Gastroesophageal sphincter (tissue), 4 donors: ENCODE measurements at regions not wholly inside any gene's neighbourhood (a gene's known extent, or its start where the extent isn't known, plus 50 kb on each side); places are given as distances from the start of the nearest gene placed in this dataset.
"Not testable (repeated sequence)": the region's sequence is repeated elsewhere in the genome, so short reads cannot be mapped to it uniquely, and the experiment has no call there.

Source experiments
- ATAC-seq: fragments of 150-250 bp; one replicate; pipeline ENCODE4 v1.9.1; 2016; ENCODE audit warnings: mild to moderate bottlenecking, moderate library complexity
- H3K27ac ChIP-seq, 4 donors: fragments of 200-600 bp; sonication (generic) in 3 of 4; 1 replicate in 3 of 4; 2 replicates in 1 of 4; pipeline ENCODE4 v1.5.1; 2016 to 2019
- H3K27me3 ChIP-seq: fragments of 200-600 bp; sonication (generic); one replicate; pipeline ENCODE4 v1.5.1; 2019
- H3K36me3 ChIP-seq, 2 donors: fragments of 200-600 bp; sonication (generic); one replicate each; pipeline ENCODE4 v1.5.1; 2019; ENCODE audit warnings: control low read depth in 1 of 2
- H3K4me1 ChIP-seq, 3 donors: fragments of 200-600 bp; sonication (generic); 1 replicate in 2 of 3; 2 replicates in 1 of 3; pipeline ENCODE4 v1.5.1; 2016 to 2019; ENCODE audit warnings: control low read depth in 2 of 3
- H3K4me3 ChIP-seq, 2 donors: fragments of 200-600 bp; sonication (generic); one replicate each; pipeline ENCODE4 v1.5.1; 2019; ENCODE audit warnings: mild to moderate bottlenecking in 1 of 2, moderate library complexity in 1 of 2
- H3K9me3 ChIP-seq, 3 donors: fragments of 200-600 bp; sonication (generic); one replicate each; pipeline ENCODE4 v1.5.1; 2017 to 2019; ENCODE audit warnings: control low read depth in 2 of 3
- EP300 ChIP-seq: sonication (generic); formaldehyde crosslinking; IDR thresholded peaks from one replicate; pipeline ENCODE4 v1.6.1; 2017; ENCODE audit warnings: antibody characterized with exemption, mild to moderate bottlenecking
- POLR2A ChIP-seq, 2 donors: fragments of 450-650 bp; IDR thresholded peaks; one replicate each; pipeline ENCODE4 v1.6.1; 2017; ENCODE audit warnings: antibody characterized with exemption in 2 of 2, mild to moderate bottlenecking in 2 of 2, moderate library complexity in 1 of 2
- POLR2AphosphoS5 ChIP-seq: sonication (generic); formaldehyde crosslinking; IDR thresholded peaks from one replicate; pipeline ENCODE4 v1.6.1; 2017; ENCODE audit warnings: antibody characterized with exemption
- WGBS, 2 donors: methylation state at CpG; one replicate each; pipeline ENCODE4 v1.1.5; 2018; ENCODE audit warnings: low coverage in 1 of 2; 5-methylcytosine and 5-hydroxymethylcytosine counted together
- TF ChIP-seq, protein P1 (sequence below), 4 experiments: fragments of 200-600 bp in 2 of 4; fragments of 450-650 bp in 2 of 4; sonication (generic) in 1 of 4; IDR thresholded peaks; one replicate each; pipeline ENCODE4 v1.5.1; 2017 to 2019; ENCODE audit warnings: antibody characterized with exemption in 4 of 4, mild to moderate bottlenecking in 2 of 4, moderate library complexity in 2 of 4

DNA sequence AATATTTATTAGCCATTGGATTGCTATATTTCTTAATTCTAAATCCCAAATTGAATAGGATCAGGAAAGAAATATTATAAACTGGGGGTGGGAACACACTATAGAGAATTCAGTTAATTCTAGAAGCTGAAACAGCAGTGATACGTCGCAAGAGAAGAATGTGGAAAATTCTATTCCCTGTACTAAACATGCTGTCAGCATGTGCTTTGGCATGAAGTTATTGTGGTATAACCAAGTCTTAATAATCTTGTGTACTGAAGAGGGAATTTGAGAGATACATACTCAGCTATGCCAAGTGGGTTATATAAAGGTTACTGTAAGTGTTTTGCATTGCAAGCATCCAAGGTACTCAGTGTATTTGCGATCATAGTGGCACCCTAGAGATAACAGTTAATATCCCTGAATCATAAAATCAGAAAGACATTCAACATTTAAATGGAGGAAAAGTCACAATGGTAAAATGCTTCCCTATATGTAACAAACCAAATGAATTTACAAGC is 1492.9 kb upstream of the C9orf72 start:
- Histone ChIP-seq H3K4me1 (no peaks in the 10 kb centered on the region), H3K4me3 (no peak overlapping the region), H3K36me3 (no peaks in the 10 kb centered on the region), H3K27ac (no peak overlapping the region), H3K27me3 (no peaks in the 10 kb centered on the region), H3K9me3 (no peaks in the 10 kb centered on the region)
- no peak for ATAC-seq
- TF ChIP-seq EP300 (no peak), POLR2AphosphoS5 (no peak), POLR2A (IDR thresholded peaks at IDR 0.05) (no peak)
- TF ChIP-seq, protein P1, sequence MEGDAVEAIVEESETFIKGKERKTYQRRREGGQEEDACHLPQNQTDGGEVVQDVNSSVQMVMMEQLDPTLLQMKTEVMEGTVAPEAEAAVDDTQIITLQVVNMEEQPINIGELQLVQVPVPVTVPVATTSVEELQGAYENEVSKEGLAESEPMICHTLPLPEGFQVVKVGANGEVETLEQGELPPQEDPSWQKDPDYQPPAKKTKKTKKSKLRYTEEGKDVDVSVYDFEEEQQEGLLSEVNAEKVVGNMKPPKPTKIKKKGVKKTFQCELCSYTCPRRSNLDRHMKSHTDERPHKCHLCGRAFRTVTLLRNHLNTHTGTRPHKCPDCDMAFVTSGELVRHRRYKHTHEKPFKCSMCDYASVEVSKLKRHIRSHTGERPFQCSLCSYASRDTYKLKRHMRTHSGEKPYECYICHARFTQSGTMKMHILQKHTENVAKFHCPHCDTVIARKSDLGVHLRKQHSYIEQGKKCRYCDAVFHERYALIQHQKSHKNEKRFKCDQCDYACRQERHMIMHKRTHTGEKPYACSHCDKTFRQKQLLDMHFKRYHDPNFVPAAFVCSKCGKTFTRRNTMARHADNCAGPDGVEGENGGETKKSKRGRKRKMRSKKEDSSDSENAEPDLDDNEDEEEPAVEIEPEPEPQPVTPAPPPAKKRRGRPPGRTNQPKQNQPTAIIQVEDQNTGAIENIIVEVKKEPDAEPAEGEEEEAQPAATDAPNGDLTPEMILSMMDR (IDR thresholded peaks at IDR 0.05): no peak
- 68 to 77% methylated on average over 3 of the region's 3 CpGs for WGBS, 2 donors

DNA sequence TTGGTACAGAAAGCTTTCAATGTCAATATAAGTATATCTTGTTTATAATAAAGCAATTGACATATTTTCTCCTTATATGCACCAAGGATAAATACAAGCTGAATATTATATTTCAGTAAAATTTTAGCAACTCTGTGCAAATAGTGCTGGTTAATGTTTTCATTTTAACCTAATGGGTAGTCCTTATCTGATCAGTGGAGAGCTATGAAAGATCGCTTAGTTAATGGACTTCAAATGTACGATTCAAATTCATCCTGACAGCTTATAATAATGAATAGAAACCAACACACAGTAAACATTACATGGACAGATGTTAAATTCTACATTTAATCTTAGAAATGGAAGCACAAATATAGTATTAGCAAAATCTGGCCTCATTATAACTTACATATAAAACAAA is 1495.2 kb upstream of the C9orf72 start:
- no peaks in the 10 kb centered on the region for H3K36me3 ChIP-seq
- no peak overlapping the region for H3K4me3 ChIP-seq
- ATAC-seq: no peak
- H3K9me3 ChIP-seq: no peaks in the 10 kb centered on the region
- H3K27me3 ChIP-seq: no peaks in the 10 kb centered on the region
- 57 to 79% methylated on average over 2 of the region's 2 CpGs for WGBS, 2 donors
- TF ChIP-seq EP300 (no peak), POLR2AphosphoS5 (no peak), POLR2A (IDR thresholded peaks at IDR 0.05) (no peak)
- TF ChIP-seq, protein P1 (IDR thresholded peaks at IDR 0.05): no peak
- H3K4me1 ChIP-seq: no peaks in the 10 kb centered on the region
- H3K27ac ChIP-seq: no peak overlapping the region

DNA sequence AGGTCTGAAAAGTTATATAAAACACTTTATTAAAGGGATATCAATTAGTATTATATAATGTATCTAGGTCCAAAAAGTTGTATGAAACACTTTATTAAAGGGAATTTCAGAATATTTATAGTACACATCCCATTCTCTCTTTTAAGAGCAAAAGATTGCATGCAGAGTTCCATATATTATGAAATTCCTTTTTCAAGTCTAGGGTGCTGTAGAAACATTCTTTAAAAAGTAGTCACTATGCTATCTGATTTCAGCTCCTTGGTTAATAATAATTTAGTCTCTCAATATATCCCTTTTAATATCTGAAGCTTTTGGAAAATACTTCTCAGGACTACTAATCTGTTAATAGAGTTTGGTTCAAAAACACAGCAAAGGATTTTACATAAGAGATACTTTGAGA is 1496.1 kb upstream of the C9orf72 start:
- H3K36me3 ChIP-seq: no peaks in the 10 kb centered on the region
- no peaks in the 10 kb centered on the region for H3K4me1 ChIP-seq
- no peak overlapping the region for H3K27ac ChIP-seq
- no peaks in the 10 kb centered on the region for H3K9me3 ChIP-seq
- no peaks in the 10 kb centered on the region for H3K27me3 ChIP-seq
- TF ChIP-seq, protein P1 (IDR thresholded peaks at IDR 0.05): no peak
- TF ChIP-seq POLR2AphosphoS5 (no peak), EP300 (no peak)
- no peak for ATAC-seq
- no peak overlapping the region for H3K4me3 ChIP-seq

DNA sequence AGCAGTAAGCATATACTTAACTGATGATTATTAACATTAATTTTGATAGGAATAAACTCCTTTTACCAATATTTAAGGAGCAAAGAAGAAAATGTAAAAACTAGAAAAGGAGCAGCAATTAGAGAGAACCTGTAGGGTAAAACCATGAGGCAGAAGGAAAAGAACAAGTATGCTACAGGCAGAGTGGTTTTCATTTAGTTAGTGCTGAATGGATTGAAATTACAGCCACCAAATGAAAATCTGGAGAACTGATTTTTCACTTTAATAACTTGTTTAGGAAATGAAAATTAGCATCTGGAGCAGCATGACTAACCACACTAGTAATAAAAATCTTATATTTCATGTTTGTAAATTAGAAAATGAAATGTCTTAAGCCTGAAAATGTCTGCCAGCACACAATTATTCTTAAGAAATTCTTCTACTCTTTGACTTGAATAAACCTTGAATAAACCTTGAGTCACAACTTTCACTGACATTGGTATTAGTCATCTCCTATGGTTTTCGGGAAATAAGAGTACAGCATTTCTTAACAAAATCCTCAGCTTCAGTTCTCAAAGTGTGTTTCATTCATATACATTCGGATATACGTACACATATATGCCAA is 1504.9 kb upstream of the C9orf72 start:
- no peaks in the 10 kb centered on the region for H3K4me1 ChIP-seq
- H3K27ac ChIP-seq: no peak overlapping the region
- no peak overlapping the region for H3K4me3 ChIP-seq
- H3K27me3 ChIP-seq: no peaks in the 10 kb centered on the region
- H3K9me3 ChIP-seq: no peaks in the 10 kb centered on the region
- ATAC-seq: no peak
- 29 to 39% methylated on average over 3 of the region's 3 CpGs for WGBS, 2 donors
- no peaks in the 10 kb centered on the region for H3K36me3 ChIP-seq
- TF ChIP-seq, protein P1 (IDR thresholded peaks at IDR 0.05): no peak
- TF ChIP-seq EP300 (no peak), POLR2A (IDR thresholded peaks at IDR 0.05) (no peak), POLR2AphosphoS5 (no peak)

DNA sequence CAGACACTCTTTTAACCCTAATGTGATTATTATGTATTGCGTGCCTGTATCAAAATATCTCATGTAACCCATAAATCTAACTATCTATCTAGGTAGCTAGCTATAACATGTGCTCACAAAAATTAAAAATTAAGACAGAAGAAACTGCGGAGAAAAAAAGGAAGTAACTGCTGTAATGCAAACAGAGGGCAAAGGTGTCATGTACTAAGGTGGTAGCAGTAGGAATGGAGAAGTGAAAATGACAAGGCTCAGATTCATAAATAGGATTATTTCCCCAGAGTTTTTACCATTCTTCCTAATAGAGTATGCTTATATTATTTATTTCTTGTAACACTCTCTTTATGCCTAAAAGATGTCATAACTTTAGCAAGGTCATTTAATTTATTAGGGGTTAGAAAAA is 1527.5 kb upstream of the C9orf72 start:
- WGBS, 2 donors: 66 to 77% methylated on average over 2 of the region's 2 CpGs
- H3K27me3 ChIP-seq: no peaks in the 10 kb centered on the region
- no peaks in the 10 kb centered on the region for H3K4me1 ChIP-seq
- TF ChIP-seq POLR2A (IDR thresholded peaks at IDR 0.05) (no peak), EP300 (no peak), POLR2AphosphoS5 (no peak)
- TF ChIP-seq, protein P1 (IDR thresholded peaks at IDR 0.05): no peak
- no peaks in the 10 kb centered on the region for H3K9me3 ChIP-seq
- H3K4me3 ChIP-seq: no peak overlapping the region
- ATAC-seq: no peak
- no peak overlapping the region for H3K27ac ChIP-seq
- no peaks in the 10 kb centered on the region for H3K36me3 ChIP-seq

DNA sequence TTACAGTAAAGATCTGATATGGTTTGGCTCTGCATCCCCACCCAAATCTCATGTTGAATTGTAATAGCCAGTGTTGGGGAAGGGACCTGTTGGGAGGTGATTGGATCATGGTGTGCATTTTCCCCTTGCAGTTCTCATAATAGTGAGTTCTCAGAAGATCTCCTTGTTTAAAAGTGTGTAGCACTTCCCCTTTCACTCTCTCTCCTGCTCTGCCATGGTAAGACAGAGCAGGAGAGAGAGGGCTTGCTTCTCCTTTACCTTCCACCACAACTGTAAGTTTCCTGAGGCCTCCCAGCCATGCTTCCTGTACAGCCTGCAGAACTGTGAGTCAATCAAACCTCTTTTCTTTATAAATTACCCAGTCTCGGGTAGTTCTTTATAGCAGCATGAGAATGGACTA is 1530.9 kb upstream of the C9orf72 start:
- H3K27me3 ChIP-seq, H3K36me3 ChIP-seq, H3K27ac ChIP-seq, H3K4me1 ChIP-seq, H3K9me3 ChIP-seq, H3K4me3 ChIP-seq, ATAC-seq: not testable (repeated sequence)
- 13% methylated on average over 1 of the region's 1 CpG; no CpG with 5 or more reads in 1 of the 2 donors for WGBS, 2 donors
